Right atrium auricular region (tissue), 2 donors: ENCODE measurements at regions not wholly inside any gene's neighbourhood (a gene's known extent, or its start where the extent isn't known, plus 50 kb on each side); places are given as distances from the start of the nearest gene placed in this dataset.

ENCODE experiments used
- DNase-seq: peaks from one replicate; pipeline ENCODE4 v3.0.0-alpha.2; 2019; ENCODE audit warnings: low spot score
- H3K27ac ChIP-seq, 2 donors: fragments of 200-600 bp; sonication (generic); 1 replicate in 1 of 2; 2 replicates in 1 of 2; pipeline ENCODE4 v1.5.1; 2016 to 2019
- H3K27me3 ChIP-seq, 2 donors: fragments of 200-600 bp; sonication (generic); one replicate each; pipeline versions ENCODE4 v1.5.1 to v1.6.0; 2017 to 2019
- H3K36me3 ChIP-seq: fragments of 200-600 bp; sonication (generic); one replicate; pipeline ENCODE4 v1.5.1; 2016
- H3K4me1 ChIP-seq, 2 donors: fragments of 200-600 bp; sonication (generic); one replicate each; pipeline versions ENCODE4 v1.5.1 to v1.6.0; 2017 to 2019
- H3K4me3 ChIP-seq, 2 donors: fragments of 200-600 bp; sonication (generic); 1 replicate in 1 of 2; 2 replicates in 1 of 2; pipeline ENCODE4 v1.5.1; 2017 to 2019; ENCODE audit warnings: mild to moderate bottlenecking in 1 of 2, moderate library complexity in 1 of 2
- H3K9me3 ChIP-seq, 2 donors: fragments of 200-600 bp; sonication (generic); one replicate each; pipeline ENCODE4 v1.5.1; 2019
- TF ChIP-seq, protein P1 (sequence below), 2 donors: fragments of 200-600 bp; sonication (generic); IDR thresholded peaks; one replicate each; pipeline ENCODE4 v1.5.1; 2019; ENCODE audit warnings: antibody characterized with exemption in 2 of 2

DNA sequence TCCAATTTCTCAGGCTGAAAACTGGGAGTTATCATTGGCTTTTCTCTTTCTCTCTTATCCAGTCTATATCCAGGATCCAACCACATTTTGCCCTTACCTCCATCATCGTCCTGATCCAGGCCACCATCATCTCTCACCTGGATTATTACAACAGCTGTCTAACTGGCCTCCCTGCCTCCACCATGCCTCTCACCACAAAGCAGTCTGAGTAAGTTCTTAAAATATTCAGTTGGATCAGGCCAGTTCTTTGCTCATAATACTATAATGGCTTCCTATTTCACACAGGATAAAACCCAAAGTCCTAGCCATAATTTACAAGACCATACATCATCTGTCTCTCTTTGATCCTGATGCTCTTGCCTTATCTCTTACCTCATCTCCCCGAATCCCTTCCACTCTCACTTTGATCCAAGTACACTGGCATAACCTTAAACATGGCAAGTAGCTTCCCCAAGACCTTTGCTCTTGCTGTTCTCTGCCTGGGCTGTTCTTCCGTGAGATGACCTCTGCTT lies 133.4 kb upstream of the RAP1B start:
- DNase-seq, result no peak
- Histone ChIP-seq H3K27ac (no peak overlapping the region), H3K4me3 (no peak overlapping the region), H3K36me3 (no peaks in the 10 kb centered on the region), H3K9me3 (no peaks in the 10 kb centered on the region), H3K4me1 (no peaks in the 10 kb centered on the region), H3K27me3 (no peaks in the 10 kb centered on the region)
- TF ChIP-seq, protein P1, sequence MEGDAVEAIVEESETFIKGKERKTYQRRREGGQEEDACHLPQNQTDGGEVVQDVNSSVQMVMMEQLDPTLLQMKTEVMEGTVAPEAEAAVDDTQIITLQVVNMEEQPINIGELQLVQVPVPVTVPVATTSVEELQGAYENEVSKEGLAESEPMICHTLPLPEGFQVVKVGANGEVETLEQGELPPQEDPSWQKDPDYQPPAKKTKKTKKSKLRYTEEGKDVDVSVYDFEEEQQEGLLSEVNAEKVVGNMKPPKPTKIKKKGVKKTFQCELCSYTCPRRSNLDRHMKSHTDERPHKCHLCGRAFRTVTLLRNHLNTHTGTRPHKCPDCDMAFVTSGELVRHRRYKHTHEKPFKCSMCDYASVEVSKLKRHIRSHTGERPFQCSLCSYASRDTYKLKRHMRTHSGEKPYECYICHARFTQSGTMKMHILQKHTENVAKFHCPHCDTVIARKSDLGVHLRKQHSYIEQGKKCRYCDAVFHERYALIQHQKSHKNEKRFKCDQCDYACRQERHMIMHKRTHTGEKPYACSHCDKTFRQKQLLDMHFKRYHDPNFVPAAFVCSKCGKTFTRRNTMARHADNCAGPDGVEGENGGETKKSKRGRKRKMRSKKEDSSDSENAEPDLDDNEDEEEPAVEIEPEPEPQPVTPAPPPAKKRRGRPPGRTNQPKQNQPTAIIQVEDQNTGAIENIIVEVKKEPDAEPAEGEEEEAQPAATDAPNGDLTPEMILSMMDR (IDR thresholded peaks at IDR 0.05), result no peak

DNA sequence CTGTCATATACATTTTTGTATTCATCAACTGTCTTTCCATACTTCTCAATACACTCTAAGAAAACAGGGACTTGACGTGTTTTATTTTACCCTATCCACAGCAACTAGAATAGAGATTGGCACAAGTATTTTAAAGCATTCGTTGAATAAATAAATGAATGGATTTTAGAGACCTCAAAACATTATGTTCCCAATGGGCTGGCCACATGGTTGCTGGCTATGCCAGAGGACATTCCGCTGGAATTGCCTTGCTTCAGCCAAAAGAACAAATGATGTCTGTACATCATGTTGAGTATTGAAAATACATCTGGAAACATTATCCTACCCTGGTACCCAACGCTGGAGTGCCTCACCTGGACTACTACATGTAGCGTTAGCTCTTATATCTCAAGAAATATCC lies 132.8 kb upstream of the RAP1B start:
- DNase-seq, result no peak
- no peak overlapping the region for H3K27ac ChIP-seq
- TF ChIP-seq, protein P1 (IDR thresholded peaks at IDR 0.05), result no peak
- no peaks in the 10 kb centered on the region for H3K9me3 ChIP-seq
- no peak overlapping the region for H3K4me3 ChIP-seq
- no peaks in the 10 kb centered on the region for H3K27me3 ChIP-seq
- no peaks in the 10 kb centered on the region for H3K36me3 ChIP-seq
- H3K4me1 ChIP-seq, result no peaks in the 10 kb centered on the region

DNA sequence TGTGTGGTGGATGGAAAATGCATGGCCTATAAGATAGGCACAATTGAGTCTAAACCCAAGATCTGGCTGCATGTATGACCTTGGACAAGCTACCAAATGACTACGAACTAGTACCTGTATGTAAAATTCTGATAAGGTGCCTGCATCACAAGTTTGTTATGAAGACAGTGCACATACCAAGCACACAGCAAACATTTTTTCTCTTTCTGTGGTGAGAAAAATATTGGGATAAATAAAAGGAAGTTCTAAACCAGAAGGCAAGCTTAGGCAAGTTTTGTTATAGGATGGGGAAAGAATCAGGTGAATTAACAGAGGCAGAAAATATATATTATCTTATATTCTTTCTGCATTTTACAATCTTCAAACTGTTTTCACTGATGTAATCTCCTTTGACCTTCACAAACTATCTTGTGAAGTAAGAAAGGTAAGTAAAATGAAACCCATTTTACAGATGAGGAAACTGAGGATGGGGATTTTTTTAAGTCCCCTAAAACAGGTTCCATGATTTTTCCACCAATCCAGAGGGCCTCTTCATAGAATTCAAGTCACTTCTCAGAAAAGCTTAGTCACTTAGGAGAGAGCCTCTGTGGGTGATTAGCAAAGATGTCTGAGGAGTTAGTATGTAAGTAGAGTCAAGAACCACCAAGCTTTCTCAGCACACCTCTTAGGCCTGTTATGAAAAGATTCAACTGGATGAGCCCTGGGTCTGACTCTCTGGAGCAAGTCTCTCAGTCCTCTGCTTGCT lies 132.0 kb upstream of the RAP1B start:
- H3K36me3 ChIP-seq, result no peaks in the 10 kb centered on the region
- no peaks in the 10 kb centered on the region for H3K4me1 ChIP-seq
- H3K27me3 ChIP-seq, result no peaks in the 10 kb centered on the region
- no peak overlapping the region for H3K4me3 ChIP-seq
- DNase-seq, result no peak
- H3K9me3 ChIP-seq, result no peaks in the 10 kb centered on the region
- H3K27ac ChIP-seq, result no peak overlapping the region
- TF ChIP-seq, protein P1 (IDR thresholded peaks at IDR 0.05), result no peak

DNA sequence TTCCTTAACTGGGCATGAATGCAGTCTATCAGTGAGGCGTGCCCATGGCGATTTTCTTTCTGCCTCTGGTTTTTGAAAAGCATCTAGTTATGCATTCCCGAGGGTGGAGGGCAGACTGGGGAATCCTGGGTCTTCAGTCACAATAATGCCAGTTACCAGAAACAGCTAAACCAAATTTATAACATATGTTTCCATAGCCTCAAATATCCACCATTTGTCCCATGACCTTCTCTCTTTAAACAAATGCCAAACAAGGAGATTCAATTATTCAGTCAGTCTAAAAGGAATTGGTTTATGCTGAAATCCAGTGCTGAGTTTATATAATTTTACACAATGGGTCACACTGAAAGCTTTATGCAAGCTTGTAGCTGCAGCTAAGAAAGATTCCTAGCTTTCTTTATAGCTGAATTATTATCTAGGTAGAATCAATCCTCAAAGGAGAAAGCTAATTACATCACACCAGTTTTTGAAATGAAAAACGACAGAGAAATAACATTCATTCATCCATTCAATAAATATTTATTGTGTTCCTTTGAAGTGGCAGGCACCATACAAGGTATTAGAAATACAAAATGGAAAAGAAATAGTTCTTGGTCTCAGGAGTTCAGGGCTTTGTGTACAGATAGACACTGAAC lies 131.3 kb upstream of the RAP1B start:
- TF ChIP-seq, protein P1 (IDR thresholded peaks at IDR 0.05), result no peak
- Histone ChIP-seq H3K27me3 (no peaks in the 10 kb centered on the region), H3K27ac (no peak overlapping the region), H3K4me1 (no peaks in the 10 kb centered on the region), H3K36me3 (no peaks in the 10 kb centered on the region), H3K4me3 (no peak overlapping the region), H3K9me3 (no peaks in the 10 kb centered on the region)
- DNase-seq, result no peak

DNA sequence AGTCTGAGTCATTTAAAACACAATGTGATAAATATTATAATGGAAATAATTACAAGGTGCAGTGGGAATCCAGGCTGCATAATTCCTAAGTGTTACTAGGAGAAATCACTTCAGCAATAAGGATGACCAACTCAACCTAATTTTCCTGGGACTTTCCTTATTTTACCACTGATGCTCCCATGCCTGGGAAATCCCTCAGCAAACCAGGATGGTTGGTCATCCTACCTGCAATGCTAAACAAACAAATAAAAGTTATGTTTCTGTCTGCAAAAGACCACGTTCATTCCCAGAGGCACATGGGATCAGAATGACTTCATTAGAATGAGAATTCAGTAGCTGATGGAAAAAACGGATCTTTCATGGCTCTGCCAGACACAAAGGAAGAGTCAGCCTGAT lies 130.8 kb upstream of the RAP1B start:
- DNase-seq, result no peak
- no peaks in the 10 kb centered on the region for H3K9me3 ChIP-seq
- H3K4me1 ChIP-seq, result no peaks in the 10 kb centered on the region
- TF ChIP-seq, protein P1 (IDR thresholded peaks at IDR 0.05), result no peak
- no peak overlapping the region for H3K27ac ChIP-seq
- no peak overlapping the region for H3K4me3 ChIP-seq
- H3K36me3 ChIP-seq, result no peaks in the 10 kb centered on the region
- H3K27me3 ChIP-seq, result no peaks in the 10 kb centered on the region
